ENCODE measurements at regions not wholly inside any gene's neighbourhood (a gene's known extent, or its start where the extent isn't known, plus 50 kb on each side); places are given as distances from the start of the nearest gene placed in this dataset.

DNA sequence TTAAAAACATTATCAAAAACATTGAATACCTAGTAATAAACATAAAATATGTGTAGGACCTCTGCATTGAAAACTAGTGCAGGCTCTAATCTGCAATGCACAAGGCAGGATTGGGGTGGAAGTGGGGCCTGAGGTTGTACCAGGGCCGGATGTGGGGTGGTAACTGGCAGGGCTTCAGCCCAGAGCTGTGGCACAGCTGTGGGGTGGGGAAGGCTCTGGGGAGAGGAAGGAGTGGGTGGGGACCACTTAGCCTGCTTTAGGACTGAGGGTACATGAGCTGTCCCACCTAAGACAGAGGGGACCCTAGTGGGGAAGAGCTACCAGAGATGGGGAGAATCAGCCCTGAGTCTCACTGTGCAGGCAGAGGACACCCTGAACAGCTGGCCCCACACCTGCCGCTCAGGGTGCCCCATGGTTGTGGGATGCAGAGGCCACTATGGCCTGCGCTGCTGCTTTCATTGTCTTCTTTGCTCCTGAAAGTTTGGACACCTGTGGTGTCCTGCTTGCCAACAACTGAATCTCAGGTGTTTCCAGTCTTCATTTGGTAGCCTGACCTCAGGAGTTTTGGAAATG, 311.4 kb downstream of the TLE4 start:
- Histone ChIP-seq H3K4me1 (no peaks in the 10 kb centered on the region), H3K9ac (ENCODE audit: low read depth in 2 of 2, low read length in 2 of 2) (no peak overlapping the region), H3K27me3 (no peaks in the 10 kb centered on the region), H3K4me3 (no peak overlapping the region), H3K27ac (no peak overlapping the region), H3K36me3 (no peaks in the 10 kb centered on the region), H3K9me3 (no peaks in the 10 kb centered on the region)
- no peak for DNase-seq
- TF ChIP-seq CTCF (IDR thresholded peaks at IDR 0.05): no peak
- intact Hi-C loops (cut with DNase I): no loop called here

GRCh38 chr9:79880626-79881025, 308.9 kb downstream of the TLE4 start:
- TF ChIP-seq CTCF (IDR thresholded peaks at IDR 0.05): no peak
- Histone ChIP-seq H3K27ac (no peak overlapping the region), H3K27me3 (no peaks in the 10 kb centered on the region), H3K9me3 (no peaks in the 10 kb centered on the region), H3K36me3 (no peaks in the 10 kb centered on the region), H3K4me3 (no peak overlapping the region), H3K4me1 (no peaks in the 10 kb centered on the region), H3K9ac (ENCODE audit: low read depth in 2 of 2, low read length in 2 of 2) (no peak overlapping the region)
- DNase-seq: no peak
- intact Hi-C loops (cut with DNase I): no loop called here

DNA sequence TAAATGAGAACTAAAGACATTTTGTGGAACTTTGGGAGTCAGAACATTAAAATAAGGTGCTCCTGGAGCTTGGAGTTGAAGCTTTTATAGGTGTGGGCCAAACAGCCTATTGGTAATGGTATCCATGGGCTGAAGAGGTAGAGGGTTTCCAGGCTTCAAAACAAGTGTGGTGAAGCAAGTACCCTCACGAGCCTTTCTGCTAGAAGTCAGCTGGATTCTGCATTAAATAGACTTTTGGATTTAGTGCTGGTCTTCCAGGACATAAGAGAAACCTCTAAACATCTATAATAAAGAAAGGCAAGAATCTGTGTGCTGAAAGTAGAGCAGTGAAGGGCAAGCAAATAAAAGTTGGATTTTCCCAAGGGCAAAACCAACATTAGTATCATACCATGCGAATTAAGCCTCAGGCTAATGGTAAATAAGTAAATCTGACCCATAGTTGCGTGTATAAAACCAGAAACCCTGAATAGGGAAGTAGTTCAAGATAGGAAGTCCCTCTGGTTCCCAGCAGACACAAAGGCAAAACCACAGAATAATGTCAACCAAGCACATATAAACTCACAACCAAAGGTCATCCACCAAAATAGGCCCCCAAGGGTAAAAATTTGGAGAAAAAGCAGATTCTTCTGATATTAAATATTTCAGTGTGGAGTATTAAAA, 306.3 kb downstream of the TLE4 start:
- H3K4me3 ChIP-seq: no peak overlapping the region

GRCh38 chr9:79868567-79869189, 296.9 kb downstream of the TLE4 start:
- Histone ChIP-seq H3K27me3 (no peaks in the 10 kb centered on the region), H3K36me3 (no peaks in the 10 kb centered on the region), H3K9me3 (no peaks in the 10 kb centered on the region), H3K4me1 (no peaks in the 10 kb centered on the region), H3K4me3 (no peak overlapping the region), H3K9ac (ENCODE audit: low read depth in 2 of 2, low read length in 2 of 2) (no peak overlapping the region), H3K27ac (no peak overlapping the region)
- no peak for DNase-seq
- intact Hi-C loops (cut with DNase I): no loop called here
- TF ChIP-seq CTCF (IDR thresholded peaks at IDR 0.05): no peak

More for the DNA sequence above, 306.3 kb downstream of the TLE4 start:
- no peaks in the 10 kb centered on the region for H3K4me1 ChIP-seq
- H3K27ac ChIP-seq: no peak overlapping the region
- no peaks in the 10 kb centered on the region for H3K36me3 ChIP-seq
- H3K9ac ChIP-seq (ENCODE audit: low read depth in 2 of 2, low read length in 2 of 2): no peak overlapping the region
- H3K9me3 ChIP-seq: no peaks in the 10 kb centered on the region
- no peak for DNase-seq
- TF ChIP-seq CTCF (IDR thresholded peaks at IDR 0.05): no peak
- no peaks in the 10 kb centered on the region for H3K27me3 ChIP-seq
- intact Hi-C loops (cut with DNase I): no loop called here

- Histone ChIP-seq H3K9ac (ENCODE audit: low read depth in 2 of 2, low read length in 2 of 2) (no peak overlapping the region), H3K36me3 (no peaks in the 10 kb centered on the region), H3K4me3 (no peak overlapping the region), H3K4me1 (no peaks in the 10 kb centered on the region), H3K27ac (no peak overlapping the region), H3K9me3 (no peaks in the 10 kb centered on the region), H3K27me3 (no peaks in the 10 kb centered on the region)
- TF ChIP-seq CTCF (IDR thresholded peaks at IDR 0.05): no peak
- no peak for DNase-seq
- intact Hi-C loops (cut with DNase I): no loop called here
Measured at GRCh38 chr9:79862921-79863890, 291.4 kb downstream of the TLE4 start.
